ENCODE measurements at regions not wholly inside any gene's neighbourhood (a gene's known extent, or its start where the extent isn't known, plus 50 kb on each side); places are given as distances from the start of the nearest gene placed in this dataset.

DNA sequence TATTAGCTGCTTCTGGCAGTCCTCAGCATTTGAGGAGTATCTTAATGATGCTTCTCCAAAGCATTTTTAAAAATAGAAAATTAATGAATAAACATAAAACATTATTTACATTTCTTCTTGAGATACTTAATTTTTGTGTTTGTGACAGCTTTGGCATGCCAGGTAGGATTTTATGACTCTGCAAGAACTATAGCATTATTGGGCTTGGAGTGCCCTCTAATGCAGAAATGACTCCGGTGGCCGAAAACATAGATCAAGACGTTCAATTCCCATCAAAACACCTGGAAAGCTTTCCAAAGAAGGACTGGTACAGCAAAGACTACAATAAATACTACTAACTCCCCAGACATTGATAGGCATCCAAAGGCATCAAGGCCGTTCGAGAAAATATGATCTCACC, 366.4 kb upstream of the CXADR start:
- no peaks in the 10 kb centered on the region for H3K4me1 Mint-ChIP-seq
- Histone ChIP-seq H3K4me1 (ENCODE audit: control insufficient read depth in 1 of 2, extremely low read depth in 1 of 2, insufficient read depth in 2 of 2, low read length in 2 of 2) (no peaks in the 10 kb centered on the region), H3K27ac (ENCODE audit: low read length) (no peak overlapping the region), H3K27me3 (replicated peaks in 1 of 2; ENCODE audit: control insufficient read depth in 2 of 2, extremely low read depth in 1 of 2, insufficient read depth in 2 of 2, low read length in 1 of 2) (no peaks in the 10 kb centered on the region), H3K36me3 (ENCODE audit: control insufficient read depth in 2 of 2, extremely low read depth in 1 of 2, insufficient read depth in 1 of 2, low read length in 1 of 2) (no peaks in the 10 kb centered on the region), H3K4me3 (ENCODE audit: control insufficient read depth in 1 of 2, extremely low read depth in 1 of 2, low read length in 1 of 2) (no peak overlapping the region), H3K9me3 (no peaks in the 10 kb centered on the region)
- H3K9me3 Mint-ChIP-seq, result peaks cover 2 to 20% (median 5%) of the 10 kb centered on the region in 3 donors
- DNase-seq (no peak), ATAC-seq (replicated peaks in 1 of 4) (no peak)
- CTCF ChIA-PET, result interaction anchor here in 1 of 2 donors (0.7 kb wide), 1 partner anchor 12 kb away, joined by 3 read pairs; no protein-coding TSS in a partner anchor
- 90% methylated on average over 2 of the region's 5 CpGs for WGBS (ENCODE audit: insufficient coverage)
- H3K4me3 Mint-ChIP-seq, result no peak overlapping the region
- H3K27ac Mint-ChIP-seq, result no peak overlapping the region
- POLR2A ChIA-PET, result no interaction called here
- no peaks in the 10 kb centered on the region for H3K36me3 Mint-ChIP-seq
- no peaks in the 10 kb centered on the region for H3K27me3 Mint-ChIP-seq

DNA sequence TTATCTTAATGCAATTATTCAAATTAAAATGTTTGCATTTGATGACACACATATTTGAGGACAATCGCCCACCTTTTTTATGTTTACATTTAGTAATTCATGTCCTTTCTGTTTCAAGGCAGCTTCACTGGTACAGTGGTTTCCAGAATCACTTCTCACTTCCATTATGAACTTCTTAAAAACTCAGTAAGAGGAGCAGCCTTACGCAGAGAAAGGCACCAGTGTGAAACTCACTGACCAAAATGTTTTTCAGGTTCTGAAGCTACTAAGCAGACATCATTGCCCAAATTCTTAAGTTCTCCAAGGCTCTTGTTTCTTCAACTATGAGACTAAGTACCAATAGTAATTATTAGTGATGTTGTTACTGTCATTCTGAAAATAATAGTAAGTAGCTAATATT, 353.1 kb upstream of the CXADR start:
- no peak for DNase-seq
- Histone ChIP-seq H3K9me3 (no peaks in the 10 kb centered on the region), H3K27ac (ENCODE audit: low read length) (no peak overlapping the region), H3K36me3 (ENCODE audit: control insufficient read depth in 2 of 2, extremely low read depth in 1 of 2, insufficient read depth in 1 of 2, low read length in 1 of 2) (no peaks in the 10 kb centered on the region), H3K4me1 (ENCODE audit: control insufficient read depth in 1 of 2, extremely low read depth in 1 of 2, insufficient read depth in 2 of 2, low read length in 2 of 2) (no peaks in the 10 kb centered on the region), H3K27me3 (replicated peaks in 1 of 2; ENCODE audit: control insufficient read depth in 2 of 2, extremely low read depth in 1 of 2, insufficient read depth in 2 of 2, low read length in 1 of 2) (no peaks in the 10 kb centered on the region), H3K4me3 (ENCODE audit: control insufficient read depth in 1 of 2, extremely low read depth in 1 of 2, low read length in 1 of 2) (no peak overlapping the region)
- H3K9me3 Mint-ChIP-seq, result peaks cover 4 to 19% (median 4%) of the 10 kb centered on the region in 3 donors
- H3K27me3 Mint-ChIP-seq, result no peaks in the 10 kb centered on the region
- POLR2A ChIA-PET, result no interaction called here
- WGBS (ENCODE audit: insufficient coverage), result 100% methylated on average over 1 of the region's 2 CpGs
- ATAC-seq (replicated peaks in 1 of 4), result no peak
- no peak overlapping the region for H3K4me3 Mint-ChIP-seq
- CTCF ChIA-PET, result no interaction called here
- H3K27ac Mint-ChIP-seq, result no peak overlapping the region
- H3K36me3 Mint-ChIP-seq, result no peaks in the 10 kb centered on the region
- H3K4me1 Mint-ChIP-seq, result no peaks in the 10 kb centered on the region

- Histone ChIP-seq H3K27me3 (replicated peaks in 1 of 2; ENCODE audit: control insufficient read depth in 2 of 2, extremely low read depth in 1 of 2, insufficient read depth in 2 of 2, low read length in 1 of 2) (no peaks in the 10 kb centered on the region), H3K27ac (ENCODE audit: low read length) (no peak overlapping the region), H3K36me3 (ENCODE audit: control insufficient read depth in 2 of 2, extremely low read depth in 1 of 2, insufficient read depth in 1 of 2, low read length in 1 of 2) (no peaks in the 10 kb centered on the region), H3K4me3 (ENCODE audit: control insufficient read depth in 1 of 2, extremely low read depth in 1 of 2, low read length in 1 of 2) (no peak overlapping the region), H3K4me1 (ENCODE audit: control insufficient read depth in 1 of 2, extremely low read depth in 1 of 2, insufficient read depth in 2 of 2, low read length in 2 of 2) (no peaks in the 10 kb centered on the region), H3K9me3 (no peaks in the 10 kb centered on the region)
- Mint-ChIP-seq H3K36me3 (no peaks in the 10 kb centered on the region), H3K27me3 (no peaks in the 10 kb centered on the region), H3K27ac (no peak overlapping the region), H3K9me3 (peaks cover 11 to 21% (median 13%) of the 10 kb centered on the region in 3 donors), H3K4me3 (no peak overlapping the region), H3K4me1 (no peaks in the 10 kb centered on the region)
- ATAC-seq (replicated peaks in 1 of 4) (no peak), DNase-seq (no peak)
- POLR2A ChIA-PET, result no interaction called here
- 45% methylated on average over 1 of the region's 3 CpGs for WGBS (ENCODE audit: insufficient coverage)
- CTCF ChIA-PET, result no interaction called here
Measured at GRCh38 chr21:17185674-17186073, 327.2 kb upstream of the CXADR start.

DNA sequence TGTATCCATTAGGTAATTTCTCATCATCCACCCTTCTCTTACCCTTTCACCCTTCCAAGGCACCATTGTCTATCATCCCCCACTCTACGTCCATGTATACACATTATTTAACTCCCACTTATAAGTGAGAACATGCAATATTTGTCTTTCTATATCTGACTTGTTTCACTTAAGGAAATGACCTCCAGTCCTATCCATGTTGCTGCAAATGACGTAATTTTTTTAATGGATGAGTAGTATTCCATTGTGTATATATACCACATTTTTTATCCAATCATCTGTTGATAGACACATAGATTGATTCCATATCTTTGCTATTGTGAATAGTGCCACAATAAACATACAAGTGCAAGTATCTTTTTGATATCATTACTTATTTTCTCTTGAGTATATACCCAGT, 322.9 kb upstream of the CXADR start:
- DNase-seq, result no peak
- H3K9me3 Mint-ChIP-seq, result peaks cover 21 to 23% (median 22%) of the 10 kb centered on the region in 3 donors
- H3K4me3 ChIP-seq (ENCODE audit: control insufficient read depth in 1 of 2, extremely low read depth in 1 of 2, low read length in 1 of 2), result no peak overlapping the region
- H3K36me3 Mint-ChIP-seq, result no peaks in the 10 kb centered on the region
- H3K4me3 Mint-ChIP-seq, result no peak overlapping the region
- ChIA-PET CTCF (no interaction called here), POLR2A (no interaction called here)
- no peaks in the 10 kb centered on the region for H3K9me3 ChIP-seq
- no peak overlapping the region for H3K27ac Mint-ChIP-seq
- no peak overlapping the region for H3K27ac ChIP-seq (ENCODE audit: low read length)
- no peaks in the 10 kb centered on the region for H3K27me3 ChIP-seq (replicated peaks in 1 of 2; ENCODE audit: control insufficient read depth in 2 of 2, extremely low read depth in 1 of 2, insufficient read depth in 2 of 2, low read length in 1 of 2)
- H3K4me1 Mint-ChIP-seq, result no peaks in the 10 kb centered on the region
- H3K27me3 Mint-ChIP-seq, result no peaks in the 10 kb centered on the region
- ATAC-seq (replicated peaks in 1 of 4), result no peak
- no peaks in the 10 kb centered on the region for H3K36me3 ChIP-seq (ENCODE audit: control insufficient read depth in 2 of 2, extremely low read depth in 1 of 2, insufficient read depth in 1 of 2, low read length in 1 of 2)
- WGBS (ENCODE audit: insufficient coverage), result no CpG with 5 or more reads among the region's 2 CpGs
- no peaks in the 10 kb centered on the region for H3K4me1 ChIP-seq (ENCODE audit: control insufficient read depth in 1 of 2, extremely low read depth in 1 of 2, insufficient read depth in 2 of 2, low read length in 2 of 2)

- ATAC-seq (replicated peaks in 1 of 4) (no peak), DNase-seq (no peak)
- H3K9me3 Mint-ChIP-seq, result peaks cover 18 to 22% (median 19%) of the 10 kb centered on the region in 3 donors
- ChIA-PET CTCF (no interaction called here), POLR2A (no interaction called here)
- H3K27me3 Mint-ChIP-seq, result no peaks in the 10 kb centered on the region
- H3K4me3 Mint-ChIP-seq, result no peak overlapping the region
- 79% methylated on average over 1 of the region's 1 CpG for WGBS (ENCODE audit: insufficient coverage)
- Histone ChIP-seq H3K36me3 (ENCODE audit: control insufficient read depth in 2 of 2, extremely low read depth in 1 of 2, insufficient read depth in 1 of 2, low read length in 1 of 2) (no peaks in the 10 kb centered on the region), H3K27me3 (replicated peaks in 1 of 2; ENCODE audit: control insufficient read depth in 2 of 2, extremely low read depth in 1 of 2, insufficient read depth in 2 of 2, low read length in 1 of 2) (no peaks in the 10 kb centered on the region), H3K4me1 (ENCODE audit: control insufficient read depth in 1 of 2, extremely low read depth in 1 of 2, insufficient read depth in 2 of 2, low read length in 2 of 2) (no peaks in the 10 kb centered on the region), H3K4me3 (ENCODE audit: control insufficient read depth in 1 of 2, extremely low read depth in 1 of 2, low read length in 1 of 2) (no peak overlapping the region), H3K27ac (ENCODE audit: low read length) (no peak overlapping the region), H3K9me3 (no peaks in the 10 kb centered on the region)
- no peaks in the 10 kb centered on the region for H3K4me1 Mint-ChIP-seq
- no peaks in the 10 kb centered on the region for H3K36me3 Mint-ChIP-seq
- no peak overlapping the region for H3K27ac Mint-ChIP-seq
Measured at GRCh38 chr21:17191346-17191993, 321.4 kb upstream of the CXADR start.

DNA sequence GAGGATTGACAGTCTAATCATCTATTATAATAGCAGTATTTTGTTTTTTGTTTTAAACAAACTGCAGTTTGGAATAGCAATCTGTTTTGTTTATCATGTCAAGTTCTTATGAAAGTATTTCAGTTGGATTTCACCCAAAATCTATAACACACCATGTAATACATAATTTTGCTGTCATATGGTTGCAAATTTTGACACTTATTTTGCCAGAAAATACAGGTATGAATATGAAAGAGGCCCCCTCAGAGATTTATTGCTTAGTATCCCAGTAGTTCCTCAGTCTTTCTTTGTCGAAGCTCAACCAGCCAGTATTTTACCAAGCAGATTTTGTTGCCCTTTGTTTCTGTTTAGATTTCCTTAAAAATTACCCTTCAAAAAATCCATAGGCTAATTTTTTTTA, 317.5 kb upstream of the CXADR start:
- Mint-ChIP-seq H3K4me3 (no peak overlapping the region), H3K36me3 (no peaks in the 10 kb centered on the region), H3K4me1 (no peaks in the 10 kb centered on the region), H3K9me3 (peaks cover 14 to 18% (median 15%) of the 10 kb centered on the region in 3 donors), H3K27ac (no peak overlapping the region), H3K27me3 (no peaks in the 10 kb centered on the region)
- Histone ChIP-seq H3K27me3 (replicated peaks in 1 of 2; ENCODE audit: control insufficient read depth in 2 of 2, extremely low read depth in 1 of 2, insufficient read depth in 2 of 2, low read length in 1 of 2) (no peaks in the 10 kb centered on the region), H3K36me3 (ENCODE audit: control insufficient read depth in 2 of 2, extremely low read depth in 1 of 2, insufficient read depth in 1 of 2, low read length in 1 of 2) (no peaks in the 10 kb centered on the region), H3K4me3 (ENCODE audit: control insufficient read depth in 1 of 2, extremely low read depth in 1 of 2, low read length in 1 of 2) (no peak overlapping the region), H3K4me1 (ENCODE audit: control insufficient read depth in 1 of 2, extremely low read depth in 1 of 2, insufficient read depth in 2 of 2, low read length in 2 of 2) (no peaks in the 10 kb centered on the region), H3K9me3 (no peaks in the 10 kb centered on the region), H3K27ac (ENCODE audit: low read length) (no peak overlapping the region)
- ATAC-seq (replicated peaks in 1 of 4) (no peak), DNase-seq (no peak)
- POLR2A ChIA-PET, result no interaction called here
- CTCF ChIA-PET, result no interaction called here
- WGBS (ENCODE audit: insufficient coverage), result no CpG with 5 or more reads among the region's 1 CpG

- WGBS (ENCODE audit: insufficient coverage), result no CpG with 5 or more reads among the region's 1 CpG
- Mint-ChIP-seq H3K36me3 (no peaks in the 10 kb centered on the region), H3K4me1 (no peaks in the 10 kb centered on the region), H3K4me3 (no peak overlapping the region), H3K27ac (no peak overlapping the region), H3K27me3 (no peaks in the 10 kb centered on the region), H3K9me3 (peaks cover 14 to 17% (median 15%) of the 10 kb centered on the region in 3 donors)
- Histone ChIP-seq H3K4me3 (ENCODE audit: control insufficient read depth in 1 of 2, extremely low read depth in 1 of 2, low read length in 1 of 2) (no peak overlapping the region), H3K36me3 (ENCODE audit: control insufficient read depth in 2 of 2, extremely low read depth in 1 of 2, insufficient read depth in 1 of 2, low read length in 1 of 2) (no peaks in the 10 kb centered on the region), H3K4me1 (ENCODE audit: control insufficient read depth in 1 of 2, extremely low read depth in 1 of 2, insufficient read depth in 2 of 2, low read length in 2 of 2) (no peaks in the 10 kb centered on the region), H3K9me3 (no peaks in the 10 kb centered on the region), H3K27ac (ENCODE audit: low read length) (no peak overlapping the region), H3K27me3 (replicated peaks in 1 of 2; ENCODE audit: control insufficient read depth in 2 of 2, extremely low read depth in 1 of 2, insufficient read depth in 2 of 2, low read length in 1 of 2) (no peaks in the 10 kb centered on the region)
- DNase-seq, result no peak
- no peak for ATAC-seq (replicated peaks in 1 of 4)
- CTCF ChIA-PET, result no interaction called here
- POLR2A ChIA-PET, result no interaction called here
Measured at GRCh38 chr21:17195976-17196375, 316.9 kb upstream of the CXADR start.

Data from T-cell (primary cell).